HEK293T (cell line): ENCODE measurements at regions not wholly inside any gene's neighbourhood (a gene's known extent, or its start where the extent isn't known, plus 50 kb on each side); places are given as distances from the start of the nearest gene placed in this dataset.
A peak's percentile ranks its signal among the peaks of the same experiment; 100 is the strongest.

Experiments used
- CTCF ChIA-PET: fragments of 350-600 bp; formaldehyde crosslinking; extraction: SDS; loops from one replicate; lab custom pipeline; 2021; ENCODE audit warnings: antibody characterized with exemption, inconsistent platforms; lab: Yijun Ruan, JAX
- POLR2A ChIA-PET: fragments of 350-600 bp; formaldehyde crosslinking; extraction: SDS; loops from one replicate; lab custom pipeline; 2020; ENCODE audit warnings: antibody characterized with exemption, inconsistent platforms; lab: Yijun Ruan, JAX
- DNase-seq: peaks from one replicate; pipeline ENCODE4 v3.0.0; 2012; ENCODE audit warnings: mixed read lengths; ENCODE audit errors: extremely low spot score
- ARNT ChIP-seq: fragments of 450-650 bp; IDR thresholded peaks from 2 replicates; pipeline ENCODE4 v1.6.1; 2017; ENCODE audit warnings: mild to moderate bottlenecking
- BHLHE40 ChIP-seq: fragments of 450-650 bp; IDR thresholded peaks from 2 replicates; pipeline ENCODE4 v1.6.1; 2016; ENCODE audit warnings: mild to moderate bottlenecking, moderate library complexity, borderline replicate concordance
- CTBP1 ChIP-seq: fragments of 450-650 bp; IDR thresholded peaks from 2 replicates; pipeline ENCODE4 v1.6.1; 2016; ENCODE audit warnings: borderline replicate concordance
- ELF4 ChIP-seq: fragments of 450-650 bp; IDR thresholded peaks from 2 replicates; pipeline ENCODE4 v1.6.1; 2017; ENCODE audit warnings: antibody characterized with exemption
- FOXA1 ChIP-seq: fragments of 450-650 bp; IDR thresholded peaks from 2 replicates; pipeline ENCODE4 v1.6.1; 2016; ENCODE audit warnings: mild to moderate bottlenecking
- FOXK2 ChIP-seq: fragments of 450-650 bp; IDR thresholded peaks from 2 replicates; pipeline ENCODE4 v1.6.1; 2016; ENCODE audit warnings: mild to moderate bottlenecking
- FOXM1 ChIP-seq: fragments of 450-650 bp; IDR thresholded peaks from 2 replicates; pipeline ENCODE4 v1.6.1; 2017; ENCODE audit warnings: mild to moderate bottlenecking, borderline replicate concordance
- HDGF ChIP-seq: fragments of 450-650 bp; IDR thresholded peaks from 2 replicates; pipeline ENCODE4 v1.6.1; 2017; ENCODE audit warnings: antibody characterized with exemption, borderline replicate concordance
- L3MBTL2 ChIP-seq: fragments of 450-650 bp; conservative IDR thresholded peaks from 2 replicates; pipeline ENCODE4 v1.6.1; 2016; ENCODE audit warnings: mild to moderate bottlenecking
- LEF1 ChIP-seq: fragments of 450-650 bp; IDR thresholded peaks from 2 replicates; pipeline ENCODE4 v1.6.1; 2017; ENCODE audit warnings: mild to moderate bottlenecking, borderline replicate concordance
- NFRKB ChIP-seq: fragments of 450-650 bp; IDR thresholded peaks from 2 replicates; pipeline ENCODE4 v1.6.1; 2016; ENCODE audit warnings: mild to moderate bottlenecking, moderate library complexity
- SP1 ChIP-seq: fragments of 450-650 bp; IDR thresholded peaks from 2 replicates; pipeline ENCODE4 v1.6.1; 2017
- SUZ12 ChIP-seq: fragments of 450-650 bp; IDR thresholded peaks from 2 replicates; pipeline ENCODE4 v1.6.1; 2016; ENCODE audit warnings: mild to moderate bottlenecking
- TARDBP ChIP-seq: fragments of 450-650 bp; IDR thresholded peaks from 2 replicates; pipeline ENCODE4 v1.6.1; 2016
- ZNF384 ChIP-seq: fragments of 450-650 bp; IDR thresholded peaks from 2 replicates; pipeline ENCODE4 v1.6.1; 2016
- TF ChIP-seq, protein P1 (sequence below): fragments of 450-650 bp; IDR thresholded peaks from 2 replicates; pipeline ENCODE4 v1.6.1; 2016

DNA sequence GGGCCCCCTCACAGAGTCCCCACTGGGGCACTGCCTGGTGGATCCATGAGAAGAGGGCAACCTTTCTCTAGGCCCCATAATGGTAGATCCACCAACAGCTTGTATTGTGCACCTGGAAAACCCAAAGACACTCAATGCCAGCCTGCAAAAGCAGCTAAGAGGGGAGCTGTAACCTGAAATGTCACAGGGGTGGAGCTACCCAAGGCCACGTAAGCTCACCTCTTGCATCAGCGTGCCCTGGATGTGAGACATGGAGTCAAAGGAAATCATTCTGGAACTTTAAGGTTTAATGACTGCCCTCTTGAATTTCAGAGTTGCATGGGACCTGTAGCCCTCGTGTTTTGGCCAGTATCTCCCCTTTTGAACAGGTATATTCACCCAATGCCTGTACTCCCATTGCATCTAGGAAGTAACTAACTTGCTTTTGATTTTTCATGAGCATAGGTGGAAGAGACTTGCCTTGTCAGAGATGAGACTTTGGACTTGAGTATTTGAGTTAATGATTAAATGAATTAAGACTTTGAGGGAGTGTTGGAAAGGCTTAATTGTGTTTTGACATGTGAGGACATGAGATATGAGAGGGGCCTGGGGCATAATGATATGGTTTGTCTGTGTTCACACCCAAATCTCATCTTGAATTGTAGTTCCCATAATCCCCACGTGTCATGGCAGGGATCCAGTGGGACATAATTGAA, 900.9 kb upstream of the ROBO1 start:
- ChIA-PET POLR2A (no interaction called here), CTCF (no interaction called here)
- TF ChIP-seq SUZ12: no peak
- TF ChIP-seq L3MBTL2: no peak
- no peak for TF ChIP-seq ZNF384
- no peak for TF ChIP-seq NFRKB
- no peak for TF ChIP-seq FOXK2
- TF ChIP-seq LEF1: no peak
- no peak for TF ChIP-seq BHLHE40
- TF ChIP-seq TARDBP: no peak
- no peak for TF ChIP-seq FOXM1
- no peak for TF ChIP-seq CTBP1
- no peak for TF ChIP-seq ELF4
- TF ChIP-seq FOXA1: no peak
- no peak for TF ChIP-seq ARNT
- no peak for TF ChIP-seq SP1
- TF ChIP-seq, protein P1, sequence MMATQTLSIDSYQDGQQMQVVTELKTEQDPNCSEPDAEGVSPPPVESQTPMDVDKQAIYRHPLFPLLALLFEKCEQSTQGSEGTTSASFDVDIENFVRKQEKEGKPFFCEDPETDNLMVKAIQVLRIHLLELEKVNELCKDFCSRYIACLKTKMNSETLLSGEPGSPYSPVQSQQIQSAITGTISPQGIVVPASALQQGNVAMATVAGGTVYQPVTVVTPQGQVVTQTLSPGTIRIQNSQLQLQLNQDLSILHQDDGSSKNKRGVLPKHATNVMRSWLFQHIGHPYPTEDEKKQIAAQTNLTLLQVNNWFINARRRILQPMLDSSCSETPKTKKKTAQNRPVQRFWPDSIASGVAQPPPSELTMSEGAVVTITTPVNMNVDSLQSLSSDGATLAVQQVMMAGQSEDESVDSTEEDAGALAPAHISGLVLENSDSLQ: no peak
- TF ChIP-seq HDGF: no peak
- DNase-seq: no peak

DNA sequence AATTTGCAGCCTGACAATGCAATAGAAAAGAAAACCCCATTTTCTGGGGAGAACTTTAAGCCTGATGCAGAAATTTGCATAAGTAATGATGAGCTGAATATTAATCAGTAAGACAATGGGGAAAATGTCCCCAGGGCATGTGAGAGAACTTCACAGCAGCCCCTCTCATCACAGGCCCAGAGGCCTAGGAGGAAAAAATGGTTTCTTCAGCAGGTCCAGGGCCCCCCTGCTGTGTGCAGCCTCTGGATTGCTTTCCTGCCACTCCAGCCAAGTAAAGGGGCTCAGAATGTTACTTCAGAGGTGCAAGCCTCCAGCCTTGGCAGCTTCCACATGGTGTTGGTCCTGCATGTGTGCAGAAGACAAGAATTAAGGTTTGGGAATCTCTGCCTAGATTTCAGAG, 900.3 kb upstream of the ROBO1 start:
- ChIA-PET CTCF (no interaction called here), POLR2A (no interaction called here)
- DNase-seq: no peak
- TF ChIP-seq CTBP1: no peak
- TF ChIP-seq FOXM1: no peak
- TF ChIP-seq ZNF384: no peak
- no peak for TF ChIP-seq SUZ12
- no peak for TF ChIP-seq LEF1
- no peak for TF ChIP-seq NFRKB
- no peak for TF ChIP-seq TARDBP
- no peak for TF ChIP-seq HDGF

DNA sequence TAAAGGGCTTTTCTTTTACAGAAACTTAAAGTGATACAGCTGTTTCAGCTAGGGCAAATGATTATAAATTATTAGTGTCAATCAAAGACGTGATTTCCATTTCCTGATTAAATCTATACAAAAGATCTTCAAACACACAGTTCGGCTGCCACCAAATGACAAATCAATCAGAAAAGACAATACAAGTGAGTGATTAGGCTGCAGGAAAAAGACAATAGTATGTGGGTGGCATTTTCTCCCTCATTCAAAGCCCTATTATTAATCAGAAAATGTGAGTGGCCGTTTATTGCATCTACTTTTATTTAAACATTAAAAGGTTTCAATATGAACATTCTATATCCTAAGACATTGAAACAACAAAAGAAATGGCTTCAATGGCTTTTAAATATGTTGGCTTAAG, 895.6 kb upstream of the ROBO1 start:
- CTCF ChIA-PET: no interaction called here
- TF ChIP-seq LEF1: no peak
- TF ChIP-seq L3MBTL2: no peak
- TF ChIP-seq CTBP1: no peak
- no peak for TF ChIP-seq ZNF384
- TF ChIP-seq SP1: no peak
- TF ChIP-seq FOXM1: no peak
- no peak for TF ChIP-seq BHLHE40
- no peak for TF ChIP-seq SUZ12
- no peak for TF ChIP-seq FOXK2
- TF ChIP-seq TARDBP: no peak

DNA sequence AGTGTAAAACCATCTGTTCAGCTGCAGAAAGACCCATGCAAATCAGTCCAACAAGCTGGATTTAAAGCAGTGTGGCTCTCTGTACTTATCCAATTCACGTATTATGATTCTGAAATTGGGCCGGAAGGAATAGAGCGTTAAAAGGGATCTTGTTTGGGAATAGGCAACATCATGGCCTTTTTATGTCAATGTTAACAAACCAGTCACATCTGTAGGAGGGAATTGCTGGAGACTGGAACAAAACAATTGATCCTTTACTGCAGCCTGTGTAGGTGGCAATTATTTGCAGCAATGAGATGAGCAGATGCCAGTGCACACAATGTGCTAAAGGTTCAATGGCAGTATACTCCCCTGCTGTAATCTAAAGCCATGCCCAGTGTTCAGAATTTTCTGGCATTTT, 887.4 kb upstream of the ROBO1 start:
- CTCF ChIA-PET: no interaction called here
- no peak for DNase-seq
- POLR2A ChIA-PET: no interaction called here
- TF ChIP-seq ELF4: no peak
- no peak for TF ChIP-seq ARNT
- TF ChIP-seq BHLHE40: no peak
- no peak for TF ChIP-seq TARDBP
- TF ChIP-seq L3MBTL2: no peak
- no peak for TF ChIP-seq FOXA1
- TF ChIP-seq HDGF: no peak
- no peak for TF ChIP-seq SP1
- TF ChIP-seq FOXM1: no peak
- no peak for TF ChIP-seq CTBP1
- no peak for TF ChIP-seq SUZ12
- no peak for TF ChIP-seq FOXK2
- TF ChIP-seq, protein P1: no peak
- TF ChIP-seq LEF1: no peak
- no peak for TF ChIP-seq NFRKB
- no peak for TF ChIP-seq ZNF384

More for the DNA sequence above, 895.6 kb upstream of the ROBO1 start:
- no peak for DNase-seq
- POLR2A ChIA-PET: no interaction called here

DNA sequence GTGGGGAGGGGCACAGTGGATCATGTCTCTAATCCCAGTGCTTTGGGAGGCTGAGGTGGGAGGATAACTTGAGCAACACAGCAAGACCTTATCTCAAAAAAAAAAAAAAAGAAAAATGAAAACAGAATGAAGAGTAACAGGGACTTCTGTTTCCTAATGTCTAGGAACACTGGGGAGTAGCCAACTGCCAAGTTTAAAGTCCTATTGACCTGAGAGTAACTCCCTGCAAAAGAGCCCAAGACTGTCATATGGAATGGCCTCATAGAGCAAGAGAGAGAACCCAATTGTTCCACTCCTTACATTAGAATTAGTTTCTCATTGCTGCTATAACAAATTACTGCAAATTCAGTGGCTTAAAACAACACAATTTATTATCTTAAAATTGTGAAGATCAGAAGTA, 881.4 kb upstream of the ROBO1 start:
- POLR2A ChIA-PET: no interaction called here
- TF ChIP-seq BHLHE40: no peak
- TF ChIP-seq HDGF: no peak
- TF ChIP-seq ARNT: no peak
- TF ChIP-seq SUZ12: no peak
- no peak for TF ChIP-seq SP1
- TF ChIP-seq LEF1: no peak
- no peak for TF ChIP-seq CTBP1
- no peak for TF ChIP-seq NFRKB
- CTCF ChIA-PET: no interaction called here
- no peak for DNase-seq

DNA sequence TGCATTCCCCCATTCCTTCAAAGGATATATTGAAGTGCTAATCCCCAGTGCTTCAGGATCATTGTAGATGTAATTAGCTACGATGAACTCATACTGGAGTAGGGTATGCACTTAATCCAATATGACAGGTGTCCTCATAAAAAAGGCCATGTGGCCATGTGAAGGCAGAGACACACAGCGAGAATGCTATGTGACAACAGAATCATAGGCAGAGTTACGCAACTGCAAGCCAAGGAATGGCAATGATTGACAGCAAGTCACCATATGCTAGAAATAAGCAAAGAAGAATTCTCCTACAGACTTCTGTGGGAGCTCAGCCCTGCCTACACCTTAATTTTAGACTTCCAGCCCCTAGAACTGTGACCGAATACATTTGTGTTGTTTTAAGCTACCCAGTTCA, 875.6 kb upstream of the ROBO1 start:
- CTCF ChIA-PET: no interaction called here
- no peak for TF ChIP-seq FOXA1
- TF ChIP-seq, protein P1: peak; percentile 88
- POLR2A ChIA-PET: no interaction called here
- DNase-seq: no peak
